ENCODE measurements at regions not wholly inside any gene's neighbourhood (a gene's known extent, or its start where the extent isn't known, plus 50 kb on each side); places are given as distances from the start of the nearest gene placed in this dataset.
"Not testable (repeated sequence)": the region's sequence is repeated elsewhere in the genome, so short reads cannot be mapped to it uniquely, and the experiment has no call there.

DNA sequence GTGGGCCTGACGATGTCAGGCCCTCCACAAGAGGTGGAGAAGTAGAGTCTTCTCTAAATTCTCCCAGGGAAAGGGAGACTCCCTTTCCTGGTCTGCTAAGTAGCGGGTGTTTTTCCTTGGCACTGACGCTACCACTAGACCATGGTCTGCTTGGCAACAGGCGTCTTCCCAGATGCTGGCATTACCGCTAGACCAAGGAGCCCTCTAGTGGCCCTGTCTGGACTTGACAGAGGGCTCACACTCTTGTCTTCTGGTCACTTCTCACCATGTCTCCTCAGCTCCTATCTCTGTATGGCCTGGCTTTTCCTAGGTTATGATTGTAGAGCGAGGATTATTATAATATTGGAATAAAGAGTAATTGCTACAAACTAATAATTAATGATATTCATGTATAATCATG lies 51.1 kb upstream of the RASSF6 start:
- not testable (repeated sequence) for DNase-seq (ENCODE audit: low read depth, low spot score)

DNA sequence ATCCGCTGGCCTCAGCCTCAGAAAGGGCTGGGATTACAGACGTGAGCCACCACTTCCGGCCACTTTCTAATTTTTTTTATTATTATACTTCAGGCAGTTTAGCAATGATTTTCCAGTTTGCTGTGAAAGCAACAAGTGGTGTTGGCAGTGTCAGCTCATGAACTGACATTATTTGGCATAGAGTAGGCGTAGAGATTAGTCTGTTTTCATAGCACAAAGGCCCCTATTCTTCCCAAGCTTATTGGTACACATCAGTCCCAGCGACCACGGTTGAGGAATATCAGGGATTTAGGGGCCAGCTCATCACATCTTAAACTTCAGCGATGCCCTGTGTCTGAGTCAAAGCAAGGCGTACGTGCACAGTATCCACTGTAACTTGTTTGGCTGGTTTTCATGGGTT lies 53.0 kb upstream of the RASSF6 start:
- no peak for DNase-seq (ENCODE audit: low read depth, low spot score)

DNA sequence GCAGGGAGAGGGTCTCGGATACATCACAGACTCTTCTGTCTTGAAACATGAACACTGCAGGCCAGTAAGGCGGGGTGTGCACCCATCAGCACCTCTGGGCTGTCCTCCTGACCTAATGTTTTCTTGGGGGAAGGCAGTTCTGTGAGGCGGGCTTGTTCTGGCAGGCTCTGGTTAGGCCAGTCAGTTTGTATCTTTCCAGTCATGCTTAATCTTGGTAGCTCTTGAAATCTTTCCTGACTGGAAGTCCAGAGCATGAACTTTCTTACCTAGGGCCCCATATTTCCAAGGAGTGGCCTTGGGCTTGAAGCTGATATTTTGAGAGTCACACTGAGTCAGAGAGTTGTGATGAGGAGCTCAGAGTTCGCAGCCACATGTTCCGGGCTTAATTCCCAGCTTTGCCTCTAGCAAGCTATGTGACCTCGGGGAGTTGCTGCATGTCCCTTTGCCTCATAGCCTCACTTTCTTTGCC lies 54.2 kb upstream of the RASSF6 start:
- no peak for DNase-seq (ENCODE audit: low read depth, low spot score)

DNA sequence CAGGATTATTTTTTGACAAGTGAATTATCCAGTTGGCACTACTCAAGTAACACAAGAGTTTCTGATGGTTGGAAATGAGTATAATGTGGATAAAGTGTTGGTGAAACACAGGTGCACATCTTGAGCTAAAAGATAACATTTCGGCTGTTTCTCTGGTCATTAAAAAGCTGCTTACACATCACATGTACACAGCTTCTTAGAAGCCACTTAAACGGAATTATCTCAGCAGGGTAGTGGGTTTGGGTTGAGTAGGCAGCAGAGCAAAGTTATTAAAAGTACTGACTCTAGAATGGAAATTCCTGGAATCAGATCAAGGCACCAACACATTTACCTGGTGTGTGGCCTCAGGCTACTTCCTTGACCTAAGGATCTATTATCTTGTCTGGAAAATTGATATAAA lies 55.4 kb upstream of the RASSF6 start:
- DNase-seq (ENCODE audit: low read depth, low spot score) = no peak

DNA sequence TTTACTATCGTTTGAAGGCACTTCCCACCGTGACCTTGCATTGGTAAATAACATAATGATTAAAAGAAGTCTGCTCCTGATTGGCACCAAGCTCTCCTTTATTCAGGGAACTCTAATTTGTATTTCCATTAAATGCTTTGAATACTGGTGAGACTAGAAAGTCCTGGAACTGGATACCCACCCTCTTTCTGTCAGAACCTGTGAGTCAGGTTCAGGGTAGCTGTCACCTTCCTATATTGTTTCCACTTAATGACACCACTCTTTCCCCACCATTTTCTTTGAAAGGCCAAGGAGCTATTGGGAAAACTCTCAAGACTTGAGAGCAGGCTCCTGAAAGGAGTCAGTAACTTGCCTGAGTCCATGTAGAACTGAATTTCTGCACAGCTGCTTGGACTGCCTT lies 55.9 kb upstream of the RASSF6 start:
- no peak for DNase-seq (ENCODE audit: low read depth, low spot score)

DNA sequence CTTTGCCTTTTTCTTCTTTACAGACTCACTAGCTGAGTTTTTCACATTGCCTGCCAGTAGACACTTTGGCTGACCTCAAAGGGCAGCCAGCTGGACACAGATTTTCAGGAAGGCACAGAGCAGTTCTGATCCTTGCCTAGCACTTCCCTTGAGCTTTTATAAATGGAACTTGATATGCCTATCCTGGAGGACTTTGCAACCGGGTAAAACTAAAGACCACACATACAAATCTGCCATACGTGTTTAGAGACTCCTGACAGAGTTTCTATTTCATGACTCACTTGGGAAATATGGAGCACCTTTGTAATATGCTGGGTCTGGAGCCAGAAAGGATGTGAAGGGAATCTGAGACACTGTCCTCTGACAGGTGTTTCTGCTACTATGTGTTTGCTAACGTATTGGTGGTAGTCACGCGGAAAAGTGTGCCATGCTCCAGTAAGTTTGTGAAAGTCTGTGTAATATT lies 56.7 kb upstream of the RASSF6 start:
- DNase-seq (ENCODE audit: low read depth, low spot score) = no peak

DNA sequence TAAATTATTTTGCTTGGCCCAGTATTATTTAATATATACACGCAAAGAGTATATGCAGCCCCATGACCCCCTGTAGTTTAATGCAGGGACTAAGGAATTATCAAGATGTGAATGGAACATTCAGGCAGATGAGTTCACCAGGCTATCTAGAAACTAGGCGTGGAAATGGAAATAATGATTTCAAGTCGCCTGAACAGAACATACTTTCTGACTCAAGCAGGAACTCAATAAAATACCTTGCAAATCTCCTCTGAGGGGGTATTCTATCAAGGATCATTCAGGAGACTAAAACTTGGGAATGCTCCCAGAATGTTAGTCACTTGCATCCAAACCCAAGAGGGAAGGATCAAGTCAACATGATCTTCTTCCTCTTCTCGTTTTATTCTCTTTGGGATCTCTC lies 59.6 kb upstream of the RASSF6 start:
- DNase-seq (ENCODE audit: low read depth, low spot score) = peak; percentile 66

DNA sequence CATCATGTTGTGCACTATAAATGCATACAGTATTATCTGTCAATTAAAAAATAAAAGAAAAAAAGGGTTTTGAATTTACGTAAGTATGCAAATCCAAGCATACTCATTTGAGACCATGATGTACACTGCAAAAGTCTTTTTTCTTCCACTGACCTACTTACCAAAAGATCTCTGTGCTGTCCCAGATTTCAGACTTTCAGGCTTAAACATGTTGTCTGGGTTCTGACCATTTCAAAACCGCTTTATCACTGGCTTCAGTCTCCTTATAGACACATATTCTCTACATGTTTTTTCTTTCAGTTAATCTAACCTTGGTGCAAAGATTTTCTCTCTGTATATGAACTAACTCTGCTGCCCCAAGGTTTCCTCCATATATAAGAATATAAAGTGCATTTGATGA lies 58.6 kb upstream of the CXCL8 start:
- DNase-seq (ENCODE audit: low read depth, low spot score) = no peak

DNA sequence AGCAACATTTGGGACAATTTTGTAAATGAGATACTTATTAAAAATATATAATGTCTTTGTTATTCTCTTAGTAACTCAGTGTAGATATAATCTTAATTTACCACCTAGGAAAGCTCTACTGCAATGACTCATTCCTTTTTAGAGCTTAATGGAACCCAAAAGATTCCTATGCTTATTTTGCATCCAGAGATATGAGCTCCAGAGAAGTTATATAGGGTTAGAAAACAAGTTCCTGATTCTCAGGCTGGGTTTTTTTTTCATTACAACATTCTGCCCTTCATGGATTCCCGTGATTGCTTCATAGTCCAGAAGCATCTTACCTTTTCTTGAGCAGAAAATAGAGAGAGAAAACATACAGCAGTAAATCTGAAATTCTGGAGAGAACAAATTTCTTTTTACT lies 57.9 kb upstream of the CXCL8 start:
- no peak for DNase-seq (ENCODE audit: low read depth, low spot score)

DNA sequence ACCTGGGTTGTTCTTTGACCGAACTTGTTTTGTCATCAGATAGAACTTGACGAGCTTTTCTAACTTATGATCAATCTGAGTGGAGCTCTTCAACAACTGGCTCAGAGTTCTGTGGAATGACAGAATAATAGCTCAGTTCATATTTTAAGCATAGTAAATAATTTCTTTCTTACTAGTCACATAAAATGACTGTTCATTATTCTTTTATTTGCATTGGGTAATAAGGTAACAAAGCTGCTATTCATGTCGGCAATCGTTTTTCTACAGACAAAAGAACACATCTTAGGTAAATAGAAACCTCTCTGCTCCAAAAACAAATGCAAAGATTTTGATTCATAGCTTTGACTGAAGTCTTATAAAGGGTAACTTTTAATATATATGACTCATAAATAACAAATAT lies 57.3 kb upstream of the CXCL8 start:
- no peak for DNase-seq (ENCODE audit: low read depth, low spot score)

DNA sequence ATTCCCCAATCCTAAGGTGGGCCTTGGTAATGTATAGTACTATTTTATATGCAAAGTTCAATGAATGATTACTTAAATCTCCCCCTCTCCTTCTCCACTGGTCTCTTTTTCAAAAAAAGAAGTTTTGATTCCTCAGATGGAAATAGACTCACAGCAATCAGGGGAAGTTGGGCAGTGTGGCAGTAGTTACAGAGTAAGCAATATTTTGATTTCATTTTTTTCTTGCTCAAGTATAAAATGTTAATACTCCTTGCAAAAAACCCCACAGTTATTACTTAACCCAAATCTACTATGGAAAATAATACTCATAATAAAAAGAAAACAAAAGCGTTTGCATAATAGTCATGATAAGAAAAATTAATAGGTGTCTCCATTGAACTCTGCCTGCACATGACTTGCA lies 56.9 kb upstream of the CXCL8 start:
- DNase-seq (ENCODE audit: low read depth, low spot score) = no peak

DNA sequence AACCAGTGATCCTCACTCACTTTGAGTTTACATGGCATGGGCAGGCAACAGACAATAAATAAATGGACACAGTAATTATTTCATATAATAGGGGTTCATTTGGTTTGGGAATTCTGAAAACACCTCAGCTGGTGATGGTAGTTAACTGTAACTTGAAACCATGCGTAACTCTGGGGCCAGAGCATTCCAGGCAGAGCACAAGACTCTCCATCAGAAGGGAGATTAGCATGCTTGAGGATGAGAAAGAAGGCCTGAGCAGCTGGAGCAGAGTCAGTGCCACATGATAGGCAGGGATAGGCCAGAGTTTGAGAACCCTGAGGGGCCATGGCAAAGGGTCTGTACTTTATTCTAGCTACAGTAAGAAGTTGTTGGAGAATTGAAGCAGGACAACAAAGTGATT lies 56.3 kb upstream of the CXCL8 start:
- no peak for DNase-seq (ENCODE audit: low read depth, low spot score)

DNA sequence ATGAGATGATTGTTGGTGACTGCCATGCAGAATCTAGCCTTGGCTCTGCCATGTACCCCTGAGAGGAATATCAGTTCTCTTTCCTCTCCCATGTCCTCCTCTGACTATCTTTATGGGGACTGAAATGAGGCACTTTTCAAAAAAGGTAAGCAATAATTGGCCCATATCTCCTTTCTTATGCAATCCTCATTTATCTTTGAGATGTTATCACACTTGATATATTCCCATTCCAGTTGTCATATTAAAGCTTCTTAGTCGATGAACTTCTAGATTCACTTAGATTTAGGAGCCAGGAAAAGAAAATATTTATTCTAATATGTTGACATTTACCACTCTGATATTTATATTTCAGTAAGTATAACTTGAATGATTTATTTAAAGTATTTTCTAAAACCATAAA lies 55.3 kb upstream of the CXCL8 start:
- DNase-seq (ENCODE audit: low read depth, low spot score) = no peak

DNA sequence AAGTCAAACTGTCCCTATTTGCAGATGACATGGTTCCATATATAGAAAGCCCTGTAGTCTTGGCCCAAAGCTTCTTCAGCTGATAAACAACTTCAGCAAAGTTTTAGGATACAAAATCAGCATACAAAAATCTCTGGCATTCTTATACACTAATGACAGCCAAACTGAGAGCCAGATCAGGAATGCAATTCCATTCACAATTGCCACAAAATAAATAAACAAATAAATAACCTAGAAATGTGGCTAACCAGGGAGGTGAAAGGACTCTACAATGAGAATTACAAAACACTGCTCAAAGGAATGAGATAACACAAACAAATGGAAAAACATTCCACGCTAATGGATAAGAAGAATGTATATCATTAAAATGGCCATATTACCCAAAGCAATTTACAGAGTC lies 52.9 kb upstream of the CXCL8 start:
- DNase-seq (ENCODE audit: low read depth, low spot score) = no peak

DNA sequence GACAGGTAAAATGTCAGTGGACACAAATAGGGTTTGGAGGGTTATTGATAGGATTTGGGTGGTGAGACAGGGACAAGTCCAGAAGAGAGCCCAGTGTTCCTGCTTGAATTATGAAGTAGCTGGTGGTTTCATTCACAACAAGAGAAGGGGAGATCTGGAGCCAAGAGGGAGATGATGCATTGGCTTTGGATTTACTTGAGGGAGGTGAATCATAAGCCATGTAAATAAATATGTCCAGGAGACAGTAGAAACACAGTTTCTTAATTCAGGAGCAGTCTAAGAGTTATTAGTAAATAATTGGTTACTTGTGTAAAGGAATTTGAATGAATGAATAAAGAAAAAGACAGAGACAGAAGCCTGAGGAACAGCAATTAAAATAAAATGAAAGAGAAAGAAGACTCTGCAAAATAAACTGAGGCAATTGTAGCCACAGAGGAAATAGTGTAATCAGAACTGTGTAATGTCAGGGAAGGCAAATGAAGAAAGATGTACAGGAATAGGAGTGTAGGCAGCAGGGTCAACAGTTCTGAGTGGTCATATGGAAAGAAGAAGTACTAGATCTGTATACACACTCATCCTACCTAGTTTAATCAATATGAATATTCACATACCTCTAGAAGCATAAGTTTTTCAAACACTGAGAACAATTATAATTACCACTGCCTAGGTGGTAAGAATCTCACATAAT lies 50.2 kb upstream of the CXCL8 start:
- no peak for DNase-seq (ENCODE audit: low read depth, low spot score)

Measured in pulmonary artery endothelial cell (primary cell).